Suppressor macrophage treated with lipopolysaccharide for 1 hour (primary cell): ENCODE measurements at regions not wholly inside any gene's neighbourhood (a gene's known extent, or its start where the extent isn't known, plus 50 kb on each side); places are given as distances from the start of the nearest gene placed in this dataset.
"Not testable (repeated sequence)": the region's sequence is repeated elsewhere in the genome, so short reads cannot be mapped to it uniquely, and the experiment has no call there.

Source experiments
- DNase-seq, 3 donors: peaks; one replicate each; pipeline ENCODE4 v3.0.0-alpha.2; 2020 to 2022

- DNase-seq = no peak
Observed at GRCh38 chr9:101840694-101841188, 102.3 kb upstream of the GRIN3A start.

GRCh38 chr9:101838988-101839387, 100.5 kb upstream of the GRIN3A start:
- not testable (repeated sequence) for DNase-seq

- no peak for DNase-seq
Observed at GRCh38 chr9:101836021-101836420, 97.6 kb upstream of the GRIN3A start.

GRCh38 chr9:101832486-101832885, 94.0 kb upstream of the GRIN3A start:
- no peak for DNase-seq

GRCh38 chr9:101821450-101821849, 83.0 kb upstream of the GRIN3A start:
- not testable (repeated sequence) for DNase-seq

- not testable (repeated sequence) for DNase-seq
Observed at GRCh38 chr9:101820983-101821382, 82.5 kb upstream of the GRIN3A start.

- DNase-seq = no peak
Observed at GRCh38 chr9:101814064-101814463, 75.6 kb upstream of the GRIN3A start.

GRCh38 chr9:101807879-101808278, 69.4 kb upstream of the GRIN3A start:
- DNase-seq = not testable (repeated sequence)

GRCh38 chr9:101796044-101796443, 57.6 kb upstream of the GRIN3A start:
- no peak for DNase-seq

GRCh38 chr9:101795147-101795546, 56.7 kb upstream of the GRIN3A start:
- peak in 2 of 3 donors; percentile 2 to 39 for DNase-seq

- DNase-seq = no peak
Observed at GRCh38 chr9:101792475-101792874, 54.0 kb upstream of the GRIN3A start.

GRCh38 chr9:101791938-101792337, 53.5 kb upstream of the GRIN3A start:
- DNase-seq = peak in 2 of 3 donors; percentile 3 to 8

GRCh38 chr9:101791533-101791932, 53.1 kb upstream of the GRIN3A start:
- no peak for DNase-seq
